GM19351 (cell line): ENCODE measurements at regions not wholly inside any gene's neighbourhood (a gene's known extent, or its start where the extent isn't known, plus 50 kb on each side); places are given as distances from the start of the nearest gene placed in this dataset.
"Not testable (repeated sequence)": the region's sequence is repeated elsewhere in the genome, so short reads cannot be mapped to it uniquely, and the experiment has no call there.

Source experiments
- ATAC-seq: cut with Tn5 transposase; IDR thresholded peaks from one replicate; pipeline ENCODE4 v1.9.1; 2021; ENCODE audit warnings: mild to moderate bottlenecking, moderate library complexity; ENCODE audit not compliant: unreplicated experiment

DNA sequence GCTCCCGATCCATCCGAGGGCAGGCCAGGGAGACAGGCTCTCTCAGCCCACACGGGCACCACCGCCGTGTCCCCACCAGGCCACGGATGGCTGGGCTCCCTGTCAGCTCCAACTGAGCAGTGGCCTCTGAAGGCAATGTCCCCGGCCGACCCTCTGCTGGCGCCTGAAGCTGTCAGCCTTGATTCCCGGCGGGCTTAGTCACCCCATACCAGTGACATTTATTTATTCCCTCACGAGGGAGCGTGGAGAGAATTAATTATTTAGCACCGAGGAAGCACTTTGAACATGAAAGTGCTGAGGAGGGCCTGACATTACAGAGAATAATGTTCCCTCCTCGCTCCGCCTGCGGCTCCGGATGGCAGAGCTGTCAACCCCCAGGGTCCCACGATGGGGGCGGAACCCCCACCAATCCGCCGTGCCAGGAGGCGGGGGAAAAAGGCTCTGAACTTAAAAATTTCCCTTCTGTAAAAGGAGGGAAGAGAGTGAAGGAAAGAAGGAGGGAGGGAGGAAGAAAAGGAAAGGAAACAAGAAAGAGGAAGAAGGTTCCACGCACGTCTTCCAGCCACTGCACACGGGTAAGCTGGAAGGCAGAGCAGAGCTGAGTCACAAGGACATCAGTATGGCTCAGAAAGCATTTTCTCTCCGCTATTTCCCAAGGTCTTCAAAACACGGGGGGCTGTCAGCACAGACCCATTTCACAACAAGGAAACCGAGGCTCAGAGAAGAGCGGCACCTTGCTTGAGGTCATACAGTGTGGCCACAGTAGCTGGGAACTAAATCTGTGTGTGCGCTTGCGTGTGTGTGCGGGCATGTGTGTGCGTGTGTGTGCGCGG, 108.7 kb upstream of the NCOR2 start:
- ATAC-seq, result no peak

DNA sequence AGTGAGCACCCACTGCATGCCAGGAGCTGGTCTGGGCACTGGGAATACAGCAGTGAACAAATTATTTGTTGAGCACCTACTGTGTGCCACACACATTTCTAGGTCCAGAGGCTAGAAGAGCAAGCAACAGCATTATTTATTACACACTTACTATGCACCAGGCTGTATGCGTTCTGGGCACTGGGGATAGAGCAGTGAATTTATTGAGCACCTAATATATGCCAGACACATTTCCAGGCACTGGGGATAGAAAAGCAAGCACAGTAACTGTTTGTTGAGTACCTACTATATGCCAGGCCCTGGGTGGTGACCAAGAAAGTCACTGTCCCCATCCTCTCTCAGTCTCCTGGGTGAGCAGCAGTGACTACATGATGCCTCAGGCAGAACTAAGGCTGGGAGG, 107.5 kb upstream of the NCOR2 start:
- no peak for ATAC-seq

DNA sequence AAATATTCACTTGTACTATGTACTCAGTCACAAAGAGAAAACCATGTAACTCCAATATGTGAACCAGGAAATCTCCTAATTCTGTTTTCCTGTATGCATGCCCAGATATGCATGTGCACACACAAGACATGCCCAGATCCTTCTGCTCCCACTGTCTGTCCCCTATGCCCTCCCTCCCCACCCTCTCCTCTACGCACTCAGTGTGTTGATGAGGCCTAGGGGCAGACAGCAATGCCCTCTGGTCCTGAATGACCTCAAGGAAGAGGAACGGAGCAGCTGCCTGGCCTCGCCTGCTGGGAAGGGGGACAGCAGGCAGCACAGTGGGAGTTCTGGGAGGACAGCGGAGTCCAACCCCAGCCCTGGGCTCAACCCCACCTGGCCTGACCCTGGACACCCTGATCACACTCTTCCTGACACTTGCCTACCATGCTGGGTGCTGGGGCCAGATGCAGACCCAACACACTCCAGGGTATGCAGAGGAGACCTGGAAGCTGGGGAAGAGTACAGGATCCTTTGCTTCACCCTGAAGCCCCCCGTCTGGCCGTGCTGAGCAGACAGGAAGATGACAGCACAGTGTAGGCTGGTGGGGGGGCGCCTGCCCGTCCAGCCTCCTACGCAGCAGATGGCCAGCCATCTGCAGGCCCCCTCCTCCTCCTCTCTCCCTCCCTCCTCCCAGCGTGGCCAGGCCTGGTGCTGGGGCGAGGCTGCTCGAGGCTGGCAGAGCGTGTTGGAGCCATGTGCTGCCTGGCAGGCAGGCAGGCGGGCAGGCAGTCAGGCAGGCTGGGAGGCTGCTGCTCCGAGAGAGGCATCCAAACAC, 106.6 kb upstream of the NCOR2 start:
- no peak for ATAC-seq

DNA sequence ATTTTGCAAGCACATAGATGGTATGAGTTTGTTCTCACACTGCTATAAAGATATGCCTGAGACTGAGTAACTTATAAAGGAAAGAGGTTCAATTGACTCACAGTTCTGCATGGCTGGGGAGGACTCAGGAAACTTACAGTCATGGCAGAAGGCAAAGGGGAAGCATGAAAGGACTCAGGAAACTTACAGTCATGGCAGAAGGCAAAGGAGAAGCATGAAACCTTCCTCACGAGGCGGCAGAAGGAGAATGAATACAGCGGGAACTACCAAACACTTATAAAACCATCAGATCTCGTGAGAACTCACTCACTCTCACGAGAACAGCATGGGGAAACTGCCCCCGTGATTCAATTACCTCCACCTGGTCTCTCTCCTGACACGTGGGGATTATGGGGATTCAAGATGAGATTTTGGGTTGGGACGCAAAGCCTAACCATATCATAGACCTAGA, 101.9 kb upstream of the NCOR2 start:
- ATAC-seq, result not testable (repeated sequence)

DNA sequence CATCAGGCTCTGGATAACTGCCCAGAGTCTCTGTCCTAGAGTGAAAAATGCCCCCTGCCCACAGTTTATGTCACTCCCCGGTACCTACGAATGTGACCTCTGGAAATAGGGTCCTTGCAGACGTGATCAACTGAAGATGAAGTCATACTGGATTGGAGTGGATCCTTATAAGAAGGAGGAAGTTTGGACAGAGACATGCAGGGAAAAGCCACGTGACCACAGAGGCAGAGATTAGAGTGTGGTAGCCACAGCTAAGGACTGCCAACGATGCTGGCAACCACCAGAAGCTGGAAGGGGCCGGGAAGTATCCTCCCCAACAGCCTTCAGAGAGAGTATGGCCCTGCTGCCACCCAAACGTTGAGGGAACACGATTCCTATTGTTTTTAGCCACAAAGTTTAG, 101.2 kb upstream of the NCOR2 start:
- ATAC-seq, result no peak

DNA sequence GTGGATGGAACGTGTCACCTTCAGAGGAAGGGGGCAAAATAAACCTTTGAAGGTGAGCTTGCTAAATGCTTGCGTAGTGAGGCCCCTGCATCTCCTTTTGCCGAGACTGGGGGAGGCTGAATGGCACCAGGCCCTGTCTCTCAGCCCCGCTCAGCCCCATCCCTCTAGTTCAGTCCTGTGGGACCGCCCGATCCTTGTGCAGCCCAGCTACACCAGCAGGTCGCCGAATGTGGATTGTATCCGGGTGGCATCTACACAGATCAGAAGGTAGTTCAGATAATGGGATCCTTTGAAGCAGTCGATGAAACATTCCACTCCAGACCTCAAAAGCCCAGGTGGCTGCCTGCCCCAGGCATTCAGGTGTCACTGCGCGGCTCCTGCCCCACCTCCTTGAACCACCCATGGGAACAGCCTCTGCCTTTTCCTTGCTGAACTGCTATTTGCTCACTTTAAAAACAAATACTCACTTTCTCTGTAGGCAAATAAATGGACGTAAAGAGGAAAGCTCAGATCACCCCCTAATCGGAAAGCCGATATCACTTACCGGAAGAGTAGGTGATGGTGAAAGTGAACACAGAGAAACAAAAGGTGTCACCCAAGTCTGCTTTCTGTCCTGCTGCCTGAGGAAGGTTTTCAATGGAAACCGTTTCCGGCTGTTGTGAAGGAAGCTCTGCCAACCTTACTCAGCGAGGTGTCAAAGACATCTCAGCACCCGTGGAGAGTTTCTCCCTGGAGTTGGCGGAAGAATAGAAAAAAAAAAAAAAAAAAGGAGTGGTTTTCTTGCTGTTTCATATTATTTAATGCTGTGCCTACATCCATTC, 100.3 kb upstream of the NCOR2 start:
- no peak for ATAC-seq

DNA sequence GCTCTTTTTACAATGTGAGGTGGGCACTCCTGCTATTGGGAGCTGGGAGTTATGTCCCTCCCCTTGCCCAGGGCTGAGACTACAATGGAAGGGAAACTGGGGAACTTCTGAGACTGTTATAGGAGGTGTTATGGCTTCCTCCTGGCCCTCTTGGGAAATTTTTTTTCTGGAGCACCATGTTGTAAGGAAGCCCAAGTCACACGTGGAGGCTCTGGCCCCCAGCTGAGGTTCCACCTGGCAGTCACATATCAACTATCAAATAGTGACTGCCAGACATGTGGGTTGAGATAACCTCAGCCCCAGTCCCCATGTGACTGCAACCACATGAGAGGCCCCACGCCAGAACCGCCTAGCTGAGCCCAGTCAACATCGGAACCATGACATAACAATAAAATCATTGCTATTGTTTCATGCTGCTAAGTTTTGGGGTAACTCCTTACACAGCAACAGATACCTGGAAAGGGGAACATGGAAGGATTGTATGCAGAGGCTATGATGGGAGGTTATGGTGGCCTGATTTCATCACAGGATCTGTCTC, 99.4 kb upstream of the NCOR2 start:
- no peak for ATAC-seq

DNA sequence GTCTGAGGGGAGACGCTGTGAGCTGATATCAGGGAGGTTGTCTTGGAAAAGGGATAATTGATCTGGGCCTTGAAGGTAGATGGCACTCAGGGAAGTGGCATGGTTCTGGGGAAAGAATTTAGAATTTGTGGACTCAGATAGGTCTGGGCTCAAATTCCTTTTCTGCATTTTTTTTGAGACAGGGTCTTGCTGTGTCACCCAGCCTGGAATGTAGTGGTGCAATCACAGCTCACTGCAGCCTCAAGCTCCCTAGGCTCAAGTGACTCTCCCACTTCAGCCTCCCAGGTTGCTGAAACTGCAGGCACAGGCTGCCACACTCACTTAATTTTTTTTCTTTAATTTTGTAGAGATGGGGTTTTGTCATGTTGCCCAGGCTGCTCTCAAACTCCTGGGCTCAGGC, 98.1 kb upstream of the NCOR2 start:
- ATAC-seq, result no peak

DNA sequence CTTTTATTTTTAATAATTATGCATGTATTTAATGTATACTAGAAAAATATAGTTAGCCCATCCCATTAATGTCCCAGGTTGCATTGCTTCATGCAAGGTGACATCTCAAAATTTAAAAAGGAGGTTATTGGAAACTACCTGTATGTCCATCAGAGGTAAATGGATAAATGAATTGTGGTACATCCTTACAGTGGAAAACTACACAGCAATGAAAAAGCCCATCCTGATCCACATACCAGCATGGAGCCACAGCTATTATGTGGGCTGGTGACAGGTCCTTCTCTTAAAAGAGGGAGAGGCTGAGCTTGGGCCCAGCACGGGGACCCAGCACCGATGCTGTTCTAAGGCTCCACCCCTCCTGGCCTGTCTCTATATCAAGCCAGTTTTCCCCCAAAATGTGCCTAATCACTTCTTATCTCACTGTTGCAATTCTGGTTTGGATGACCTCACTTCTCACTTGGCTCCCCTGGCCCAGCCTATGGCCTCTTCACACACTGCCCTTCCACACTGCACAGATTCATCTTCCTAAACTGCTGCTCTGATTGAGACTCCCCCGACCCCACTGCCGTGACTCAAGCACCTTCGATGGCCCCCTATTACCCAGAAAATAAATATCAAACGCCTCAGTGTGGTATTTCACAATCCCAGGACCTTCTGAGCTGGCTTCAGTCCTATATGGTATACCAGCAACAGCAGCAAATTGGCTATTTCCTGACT, 97.1 kb upstream of the NCOR2 start:
- ATAC-seq, result no peak

DNA sequence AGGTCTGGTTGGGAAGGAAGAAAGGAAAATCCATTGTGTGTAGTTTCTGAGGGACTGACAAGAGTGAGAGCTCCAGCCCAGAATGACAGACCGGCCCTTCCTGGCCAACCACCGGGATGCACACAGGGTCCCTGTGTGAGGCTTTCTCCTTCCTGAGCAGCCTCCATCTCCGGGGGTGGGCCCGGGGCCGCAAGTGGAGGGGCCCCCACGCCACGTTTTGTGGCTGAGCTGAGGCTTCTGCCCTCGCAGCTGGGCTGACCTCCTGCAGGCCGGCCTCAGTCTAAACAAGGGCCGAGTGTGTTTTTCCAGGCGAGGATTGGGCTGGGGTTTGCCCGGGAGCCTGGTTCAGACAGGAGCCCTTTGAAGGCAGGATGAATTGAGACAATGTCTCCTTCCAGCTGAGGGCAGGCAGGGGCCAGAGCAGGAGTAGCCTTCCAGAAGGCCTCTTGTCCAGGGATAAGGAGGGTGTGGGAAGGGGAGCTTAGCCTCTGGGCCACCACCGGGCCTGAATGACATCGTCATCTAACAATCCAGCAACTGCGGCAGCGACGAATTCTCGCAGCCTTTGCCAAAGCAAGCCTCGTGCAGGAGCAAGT, 96.5 kb upstream of the NCOR2 start:
- ATAC-seq, result no peak

DNA sequence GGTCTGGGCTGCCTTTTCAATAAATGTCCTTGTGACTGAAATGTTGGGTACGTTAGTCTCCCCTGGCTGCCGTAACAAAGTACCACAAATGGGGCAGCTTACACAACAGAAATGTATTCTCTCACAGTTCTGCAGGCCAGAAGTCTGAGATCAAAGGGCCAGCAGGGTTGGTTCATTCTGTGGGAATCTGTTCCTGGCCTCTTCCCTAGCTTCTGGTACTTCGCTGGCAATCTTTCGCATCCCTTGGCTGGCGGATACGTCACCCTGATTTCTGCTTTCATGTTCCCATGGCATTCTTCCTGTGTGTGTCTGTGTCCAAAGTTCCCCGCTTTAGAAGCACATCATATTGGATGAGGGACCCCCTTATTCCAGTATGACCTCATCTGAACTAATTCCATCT, 95.8 kb upstream of the NCOR2 start:
- ATAC-seq, result no peak

DNA sequence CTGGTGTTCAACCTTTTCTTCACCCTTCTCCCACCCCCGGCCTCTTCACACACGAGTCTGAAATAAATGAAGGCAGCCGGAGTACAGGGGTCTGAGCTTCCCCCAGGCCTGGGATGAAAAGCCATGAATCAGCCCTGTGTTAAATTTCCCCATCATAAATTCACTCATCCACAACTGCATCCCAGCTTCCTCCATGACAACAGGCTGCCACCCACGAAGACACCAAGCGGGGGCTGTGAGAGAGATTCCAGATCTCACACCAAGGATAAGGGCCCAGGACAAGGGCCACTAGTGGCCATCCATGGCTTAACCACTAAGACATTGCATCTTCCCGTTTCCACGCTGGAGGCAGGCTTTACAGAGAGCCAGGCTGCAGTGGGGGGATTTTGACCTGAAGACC, 93.9 kb upstream of the NCOR2 start:
- ATAC-seq, result no peak

DNA sequence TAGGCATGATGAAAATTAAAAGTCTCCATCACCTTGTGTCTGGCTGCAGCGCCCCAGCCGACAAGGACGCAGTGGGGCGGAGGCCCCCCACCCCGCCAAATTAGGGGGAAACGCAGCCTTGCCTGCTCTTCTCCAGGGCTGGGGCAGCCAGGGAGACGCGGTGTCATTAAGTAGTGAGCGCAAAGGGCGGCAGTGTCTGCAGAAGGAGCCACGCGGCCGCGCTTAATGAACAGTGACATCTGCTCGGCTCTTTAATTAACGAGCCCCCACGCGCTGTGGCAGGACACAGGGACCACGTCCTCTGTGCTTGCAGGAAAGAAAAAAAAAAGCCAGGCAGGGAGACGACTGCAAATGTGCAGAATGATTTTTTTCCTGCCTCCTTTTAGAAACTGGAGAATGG, 93.4 kb upstream of the NCOR2 start:
- no peak for ATAC-seq

DNA sequence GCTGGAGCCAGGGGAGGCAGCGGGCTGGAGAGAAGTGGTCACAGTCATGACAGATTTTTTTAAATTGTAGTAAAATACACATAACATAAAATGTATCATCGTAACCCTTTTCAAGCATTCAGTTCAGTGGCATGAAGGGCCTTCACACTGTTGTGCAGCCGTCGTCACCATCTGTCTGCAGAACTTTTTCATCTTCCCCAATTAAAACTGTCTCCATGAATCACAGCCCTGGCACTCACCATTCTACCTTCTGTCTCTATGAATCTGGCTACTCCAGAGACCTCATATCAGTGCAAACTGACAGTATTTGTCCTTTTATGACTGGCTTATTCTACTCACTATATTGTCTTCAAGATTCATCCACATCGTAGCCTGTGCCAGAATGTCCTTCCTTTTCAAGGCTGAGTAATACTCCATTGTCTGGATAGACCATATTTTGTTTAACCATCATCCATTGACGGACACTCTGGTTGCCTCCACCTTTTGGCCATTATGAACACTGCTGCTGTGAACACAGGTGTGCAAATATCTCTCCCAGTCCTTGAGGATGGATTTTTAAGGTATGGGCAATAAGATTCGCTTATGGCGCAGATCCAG, 91.5 kb upstream of the NCOR2 start:
- no peak for ATAC-seq

DNA sequence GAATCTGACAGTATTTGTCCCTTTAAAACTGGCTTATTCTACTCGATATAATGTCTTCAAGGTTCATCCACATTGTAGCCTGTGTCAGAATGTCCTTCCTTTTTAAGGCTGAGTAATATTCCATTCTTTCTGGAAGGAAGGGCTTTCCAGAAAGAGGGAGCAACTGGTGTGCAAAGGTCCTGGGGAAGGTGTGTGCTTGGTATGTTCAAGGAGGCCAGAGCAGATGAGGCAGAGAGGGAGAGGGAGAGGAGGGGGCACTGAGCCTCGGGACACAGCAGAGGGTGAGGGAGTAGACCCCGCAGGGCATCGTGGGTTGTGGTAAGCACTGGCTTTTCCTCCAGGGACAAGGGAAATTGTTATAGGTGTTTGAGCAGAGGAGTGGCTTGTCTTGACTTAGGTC, 90.9 kb upstream of the NCOR2 start:
- no peak for ATAC-seq

DNA sequence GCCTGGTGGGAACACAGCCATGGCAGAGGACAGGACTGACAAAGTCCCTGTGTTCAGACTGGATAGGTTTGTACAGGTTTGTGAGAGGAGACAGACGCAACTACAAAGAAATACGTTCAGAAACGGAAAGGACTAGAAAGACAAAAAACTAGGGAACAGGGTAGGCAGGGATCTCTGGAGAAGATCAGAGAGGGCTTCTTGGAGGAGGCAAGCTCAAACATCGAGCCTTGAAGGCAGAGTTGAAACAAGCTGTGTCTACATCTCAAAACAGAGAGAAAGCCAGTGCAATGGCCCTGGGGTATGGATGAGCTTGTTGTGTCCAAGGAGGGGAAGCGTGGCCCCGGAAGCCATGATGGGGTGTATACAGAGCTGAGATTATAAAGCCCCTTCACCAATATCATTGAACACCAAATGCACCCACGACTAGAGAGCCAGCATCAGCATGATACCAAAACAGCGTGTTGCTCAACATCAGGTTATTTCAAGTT, 89.6 kb upstream of the NCOR2 start:
- no peak for ATAC-seq

DNA sequence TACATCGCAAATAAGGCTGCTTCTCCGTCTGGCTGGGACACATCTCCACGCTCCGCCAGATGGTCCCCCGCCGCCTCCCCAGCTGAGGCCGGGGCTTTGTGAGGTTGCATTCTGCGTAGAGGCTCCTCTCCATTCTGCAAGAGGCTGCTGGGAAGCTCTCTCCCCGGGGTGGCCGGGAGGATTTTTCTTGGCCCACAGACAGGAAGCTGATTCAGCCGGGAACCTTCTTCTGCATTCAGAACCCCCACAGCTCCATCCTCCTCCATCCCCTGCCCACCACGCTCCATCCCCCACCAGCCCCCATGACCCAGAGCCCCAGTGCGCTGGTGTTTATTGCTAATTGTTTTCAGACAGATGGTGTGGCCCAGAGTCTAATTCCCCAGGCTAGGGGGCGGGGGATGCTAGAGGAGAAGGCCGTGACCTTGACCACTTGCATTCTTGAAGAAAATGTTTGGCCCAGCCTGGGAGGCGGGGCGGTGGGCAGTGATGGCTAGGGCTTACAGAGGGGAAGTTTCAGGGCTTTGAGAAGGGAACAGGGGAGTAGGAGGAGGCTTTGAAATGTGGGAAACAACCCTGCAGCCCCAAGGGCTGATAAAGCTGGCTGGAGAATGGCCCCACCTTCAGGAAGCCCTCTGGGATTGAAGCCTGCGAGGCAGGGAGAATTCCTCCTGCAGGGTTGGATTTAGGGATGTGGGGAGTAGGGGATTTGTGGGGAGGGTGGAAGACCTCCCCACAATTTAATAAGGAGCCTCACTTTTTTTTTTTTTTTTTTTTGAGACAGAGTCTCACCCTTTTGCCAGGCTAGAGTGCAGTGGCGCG, 88.5 kb upstream of the NCOR2 start:
- no peak for ATAC-seq

DNA sequence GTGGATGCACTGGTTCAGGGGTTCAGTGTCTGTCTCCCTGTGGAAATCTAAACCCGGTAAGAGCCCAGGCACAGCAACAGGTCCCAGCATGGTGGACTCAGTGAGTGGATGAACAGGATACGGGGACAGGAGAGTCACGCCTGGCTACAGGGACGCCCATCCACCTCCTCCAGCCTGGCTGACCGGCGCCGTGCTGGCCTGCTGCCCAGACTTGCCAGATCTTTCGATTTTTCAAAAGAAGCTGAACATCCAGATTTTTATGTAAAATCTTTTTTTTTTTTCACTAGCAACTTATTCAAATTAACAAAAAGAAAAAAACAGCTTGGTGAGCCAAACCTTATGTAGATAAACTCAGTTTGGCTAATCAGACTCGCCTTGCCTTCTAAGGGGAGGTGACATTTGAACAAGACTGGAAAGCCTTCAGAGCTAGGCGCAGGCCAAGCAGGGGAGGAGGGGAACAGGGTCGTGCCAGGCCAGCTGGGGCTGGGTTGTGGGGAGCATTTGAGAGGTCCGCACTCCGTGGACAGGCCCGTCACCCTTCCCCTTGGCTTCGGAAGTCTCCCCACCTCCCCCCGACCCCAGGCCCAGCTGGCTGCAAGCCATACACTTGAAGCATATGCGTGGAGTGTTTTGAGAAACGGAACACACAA, 87.8 kb upstream of the NCOR2 start:
- ATAC-seq, result no peak
